ENCODE measurements at regions not wholly inside any gene's neighbourhood (a gene's known extent, or its start where the extent isn't known, plus 50 kb on each side); places are given as distances from the start of the nearest gene placed in this dataset.

- TF ChIP-seq CHD7 (IDR thresholded peaks at IDR 0.05; ENCODE audit: insufficient replicate concordance, low read length): no peak
These were observed 58.4 kb upstream of the SORBS2 start (continued) for GRCh38 chr4:185870366-185870765.

All from H1 (cell line).